ENCODE measurements at regions not wholly inside any gene's neighbourhood (a gene's known extent, or its start where the extent isn't known, plus 50 kb on each side); places are given as distances from the start of the nearest gene placed in this dataset.
A peak's percentile ranks its signal among the peaks of the same experiment; 100 is the strongest.

DNA sequence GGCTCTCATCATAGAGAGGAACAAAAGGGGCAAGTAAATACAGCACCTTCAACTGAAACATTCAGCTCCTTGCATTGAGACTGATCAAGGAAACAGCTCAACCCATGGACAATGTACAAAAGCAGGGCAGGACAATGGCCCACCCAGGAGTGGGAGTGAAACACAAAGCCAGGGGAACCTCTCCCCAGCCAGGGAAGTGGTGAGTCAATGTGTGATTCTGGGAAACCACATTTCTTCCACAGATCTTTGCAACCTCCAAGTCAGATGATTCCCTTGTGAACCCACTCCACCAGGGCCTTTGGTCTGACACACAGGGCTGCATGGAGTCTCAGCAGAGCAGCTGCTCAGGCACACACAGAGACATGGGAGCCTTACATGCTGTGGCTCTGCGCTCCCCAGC, 294.5 kb downstream of the NR4A2 start:
- no peak for ATAC-seq
- Histone ChIP-seq H3K4me3 (no peak overlapping the region), H3K9me3 (no peaks in the 10 kb centered on the region), H3K27ac (no peak overlapping the region), H3K36me3 (no peaks in the 10 kb centered on the region), H3K27me3 (no peaks in the 10 kb centered on the region), H3K4me1 (no peaks in the 10 kb centered on the region)
- intact Hi-C loops (cut with DNase I): no loop called here
- DNase-seq: no peak
- TF ChIP-seq CTCF (IDR thresholded peaks at IDR 0.05): no peak
- WGBS (ENCODE audit: insufficient coverage, low coverage, low lambda C conversion rate, missing lambda C conversion rate): no CpG with 5 or more reads among the region's 1 CpG

- H3K9me3 ChIP-seq: no peaks in the 10 kb centered on the region
- H3K27ac ChIP-seq: no peak overlapping the region
- H3K27me3 ChIP-seq: no peaks in the 10 kb centered on the region
- intact Hi-C loops (cut with DNase I): no loop called here
- TF ChIP-seq POLR2A (IDR thresholded peaks at IDR 0.05) (no peak), CTCF (IDR thresholded peaks at IDR 0.05) (no peak)
- ATAC-seq: no peak
- H3K36me3 ChIP-seq: no peaks in the 10 kb centered on the region
- no peak for DNase-seq
- no peaks in the 10 kb centered on the region for H3K4me1 ChIP-seq
- WGBS (ENCODE audit: insufficient coverage, low coverage, low lambda C conversion rate, missing lambda C conversion rate): 86% methylated on average over 1 of the region's 1 CpG
- no peak overlapping the region for H3K4me3 ChIP-seq
Measured at GRCh38 chr2:156037482-156037881, 295.0 kb downstream of the NR4A2 start.

DNA sequence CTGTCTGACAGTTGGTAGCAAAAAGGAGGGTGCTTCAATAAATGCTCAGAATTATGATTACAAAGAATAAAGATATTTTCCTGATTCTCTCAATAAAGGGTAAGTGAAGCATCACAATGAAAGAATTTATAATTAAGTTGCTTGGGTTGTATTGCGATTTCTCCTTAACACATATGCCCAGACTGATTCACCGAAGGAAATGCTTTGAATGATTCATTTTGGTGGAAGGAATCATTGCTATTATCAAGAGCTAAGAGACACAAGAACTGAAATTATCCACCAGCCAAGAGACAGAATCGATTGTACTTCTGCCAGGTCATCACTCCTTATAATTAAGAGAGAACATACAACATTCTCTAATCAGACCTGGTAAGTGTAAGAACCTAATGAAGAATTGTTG, 301.4 kb downstream of the NR4A2 start:
- TF ChIP-seq POLR2A (IDR thresholded peaks at IDR 0.05) (no peak), CTCF (IDR thresholded peaks at IDR 0.05) (no peak)
- Histone ChIP-seq H3K9me3 (no peaks in the 10 kb centered on the region), H3K36me3 (no peaks in the 10 kb centered on the region), H3K4me1 (no peaks in the 10 kb centered on the region), H3K4me3 (no peak overlapping the region), H3K27ac (no peak overlapping the region), H3K27me3 (no peaks in the 10 kb centered on the region)
- intact Hi-C loops (cut with DNase I): no loop called here
- no peak for ATAC-seq
- no peak for DNase-seq
- WGBS (ENCODE audit: insufficient coverage, low coverage, low lambda C conversion rate, missing lambda C conversion rate): 72% methylated on average over 3 of the region's 3 CpGs

DNA sequence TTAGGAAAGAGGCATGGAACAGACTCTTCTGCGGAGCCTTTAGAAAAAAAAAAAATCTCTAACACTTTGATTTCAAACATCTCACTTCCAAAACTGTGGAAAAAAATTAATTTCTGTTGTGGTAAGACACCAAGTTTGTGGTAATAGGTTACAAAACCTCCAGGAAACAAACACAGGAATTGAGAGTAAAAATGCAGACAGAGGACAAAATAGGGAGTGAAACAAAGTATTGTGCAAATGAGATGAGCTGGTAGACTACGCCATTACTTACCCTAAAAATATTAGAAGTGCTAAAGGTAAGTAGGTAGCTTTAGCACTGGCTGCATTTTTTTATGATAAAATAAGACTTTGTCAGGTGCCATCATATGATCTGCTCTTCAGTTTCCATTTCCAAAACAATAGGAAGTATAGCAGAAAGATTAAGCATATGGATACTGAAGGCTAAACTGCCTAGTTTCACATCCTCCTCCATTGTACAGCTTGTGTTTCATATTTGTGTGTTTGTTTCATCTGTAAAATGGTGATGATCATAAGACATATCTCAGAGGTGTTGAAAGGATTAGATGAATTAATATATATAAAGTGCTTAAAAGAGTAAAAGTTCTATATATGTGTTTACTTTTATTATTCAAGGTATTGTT, 309.2 kb downstream of the NR4A2 start:
- DNase-seq: no peak
- no peak for TF ChIP-seq POLR2A (IDR thresholded peaks at IDR 0.05)
- no peak for TF ChIP-seq CTCF (IDR thresholded peaks at IDR 0.05)
- peak in 1 of 4 donors; percentile 35 for ATAC-seq
- Histone ChIP-seq H3K9me3 (no peaks in the 10 kb centered on the region), H3K36me3 (no peaks in the 10 kb centered on the region), H3K27ac (no peak overlapping the region), H3K27me3 (no peaks in the 10 kb centered on the region), H3K4me3 (no peak overlapping the region), H3K4me1 (no peaks in the 10 kb centered on the region)
- WGBS (ENCODE audit: insufficient coverage, low coverage, low lambda C conversion rate, missing lambda C conversion rate): 67% methylated on average over 2 of the region's 2 CpGs
- intact Hi-C loops (cut with DNase I): no loop called here

Measured in right lobe of liver (tissue), 6 donors.